Muscle of leg (tissue), 3 donors: ENCODE measurements at regions not wholly inside any gene's neighbourhood (a gene's known extent, or its start where the extent isn't known, plus 50 kb on each side); places are given as distances from the start of the nearest gene placed in this dataset.
"Not testable (repeated sequence)": the region's sequence is repeated elsewhere in the genome, so short reads cannot be mapped to it uniquely, and the experiment has no call there.

ENCODE experiments used
- DNase-seq: peaks from one replicate; pipeline ENCODE4 v3.0.0; 2013
- H3K27ac ChIP-seq: one replicate; pipeline ENCODE4 v1.5.1; 2013; ENCODE audit warnings: mild to moderate bottlenecking, low read length, control low read depth
- H3K27me3 ChIP-seq: one replicate; pipeline ENCODE4 v1.6.1; 2013; ENCODE audit warnings: low read length; ENCODE audit not compliant: control insufficient read depth, insufficient read depth
- H3K36me3 ChIP-seq: one replicate; pipeline ENCODE4 v1.6.1; 2013; ENCODE audit warnings: low read length; ENCODE audit not compliant: control insufficient read depth, insufficient read depth
- H3K4me1 ChIP-seq: one replicate; pipeline ENCODE4 v1.6.1; 2013; ENCODE audit warnings: low read length; ENCODE audit not compliant: control insufficient read depth, insufficient read depth
- H3K4me3 ChIP-seq: one replicate; pipeline ENCODE4 v1.5.1; 2013; ENCODE audit warnings: low read length, control low read depth
- H3K9me3 ChIP-seq: replicated peaks from 2 replicates; pipeline ENCODE4 v1.6.1; 2013; ENCODE audit warnings: low read depth, low read length; ENCODE audit not compliant: control insufficient read depth
- WGBS: methylation state at CpG from one replicate; pipeline ENCODE4 v1.1.5; 2013; ENCODE audit warnings: missing lambda C conversion rate; ENCODE audit not compliant: insufficient coverage; 5-methylcytosine and 5-hydroxymethylcytosine counted together

DNA sequence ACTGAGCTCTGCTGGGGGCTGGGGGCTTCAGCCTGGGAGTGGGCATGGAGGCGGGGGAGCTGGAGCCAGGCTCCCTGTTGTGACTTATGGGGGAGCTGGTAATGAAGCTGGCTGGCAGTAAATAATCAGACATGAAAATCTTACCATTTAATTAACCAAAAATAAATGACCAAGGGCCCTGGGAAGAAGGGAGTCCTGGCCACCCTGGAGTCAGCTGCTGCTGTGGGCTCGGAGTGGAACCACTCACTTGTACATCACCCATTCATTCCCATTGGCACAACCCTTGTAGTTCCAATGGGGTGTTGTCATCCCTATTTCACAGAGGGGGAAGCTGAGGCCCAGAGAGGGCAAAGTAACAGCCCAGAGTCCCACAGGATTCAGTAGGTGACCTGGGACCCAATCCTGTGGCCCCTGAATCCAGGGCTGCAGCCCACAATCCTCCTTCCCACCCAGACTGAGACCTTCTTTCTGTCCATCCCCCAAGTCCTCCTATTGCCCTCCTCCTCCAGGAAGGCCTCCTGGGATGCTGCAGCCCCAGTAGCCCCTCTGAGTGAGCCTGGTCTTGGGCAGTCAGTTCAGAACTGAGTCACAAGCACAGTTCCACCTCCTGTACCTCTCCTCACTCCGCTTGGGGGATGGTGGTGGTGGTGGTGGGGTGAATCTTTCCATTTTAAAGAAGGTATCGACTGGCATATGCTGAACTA lies 259.4 kb upstream of the MVB12B start:
- Histone ChIP-seq H3K27ac (no peak overlapping the region), H3K36me3 (no peaks in the 10 kb centered on the region), H3K4me1 (no peaks in the 10 kb centered on the region), H3K27me3 (peaks cover 14% of the 10 kb centered on the region), H3K9me3 (peaks cover 5% of the 10 kb centered on the region), H3K4me3 (no peak overlapping the region)
- no peak for DNase-seq
- 33% methylated on average over 1 of the region's 4 CpGs for WGBS

DNA sequence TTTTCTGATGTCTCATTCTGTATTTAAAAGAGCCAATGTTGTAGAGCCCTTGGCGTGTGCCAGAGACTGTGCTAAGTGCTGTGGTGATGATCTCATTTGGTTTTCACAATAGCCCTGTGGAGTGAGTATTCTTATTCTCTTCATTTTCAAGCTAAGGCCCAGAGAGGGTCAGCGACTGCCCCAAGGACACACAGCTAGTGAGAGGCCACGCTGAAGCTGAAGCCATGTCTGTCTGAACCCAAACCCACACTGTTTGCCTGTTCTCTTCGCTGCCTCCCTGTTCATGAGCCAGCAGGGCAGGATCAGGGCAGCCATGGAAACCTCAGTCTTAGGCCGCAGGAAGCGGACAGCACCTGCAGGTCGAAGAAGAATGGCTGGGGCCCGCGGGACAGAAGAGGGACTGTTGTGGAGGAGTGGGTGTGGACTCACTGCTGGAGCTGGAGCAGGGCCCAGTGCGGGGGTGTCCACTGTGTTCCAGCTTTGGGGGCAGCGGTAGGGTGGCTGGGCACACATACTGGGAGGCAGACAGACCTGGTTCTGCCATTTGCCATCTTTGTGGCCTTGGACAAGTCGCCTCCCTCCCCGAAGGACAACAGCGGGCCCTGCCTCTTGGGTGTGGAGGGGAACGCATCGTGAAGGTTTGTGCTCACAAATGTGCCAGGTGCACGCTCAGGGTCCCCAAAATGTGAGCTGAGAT lies 257.9 kb upstream of the MVB12B start:
- Histone ChIP-seq H3K4me1 (no peaks in the 10 kb centered on the region), H3K27ac (no peak overlapping the region), H3K9me3 (no peaks in the 10 kb centered on the region), H3K4me3 (no peak overlapping the region), H3K36me3 (no peaks in the 10 kb centered on the region), H3K27me3 (peaks cover 14% of the 10 kb centered on the region)
- 80% methylated on average over 15 of the region's 17 CpGs for WGBS
- no peak for DNase-seq

DNA sequence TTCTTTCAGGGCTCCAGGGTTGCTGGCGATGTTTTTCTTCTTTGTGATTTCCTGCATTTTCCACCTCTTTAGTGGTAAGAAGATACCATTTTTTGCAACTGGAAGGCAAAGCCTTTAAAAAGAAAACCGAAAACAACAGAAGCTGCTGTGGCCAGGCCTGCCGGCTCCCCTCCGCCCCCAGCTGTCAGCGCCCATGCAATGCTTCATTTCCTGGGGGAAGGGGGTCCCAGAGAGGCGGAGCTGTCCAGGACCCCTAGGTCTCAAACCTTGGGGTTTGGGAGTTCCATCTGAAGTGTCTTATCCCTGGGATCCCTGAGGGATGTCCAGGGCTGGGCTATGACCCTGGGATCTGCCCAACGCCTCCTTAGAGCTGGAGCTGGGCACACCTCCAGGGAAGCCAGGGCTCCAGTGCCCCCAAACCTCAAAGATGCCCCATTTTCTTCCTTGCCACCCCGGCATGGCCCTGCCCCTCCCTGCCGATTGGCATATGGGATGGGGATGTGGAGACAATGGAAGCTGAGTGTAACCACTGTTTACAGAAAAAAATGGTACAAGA lies 257.2 kb upstream of the MVB12B start:
- Histone ChIP-seq H3K36me3 (no peaks in the 10 kb centered on the region), H3K9me3 (no peaks in the 10 kb centered on the region), H3K27me3 (peaks cover 14% of the 10 kb centered on the region), H3K4me3 (no peak overlapping the region), H3K27ac (no peak overlapping the region), H3K4me1 (no peaks in the 10 kb centered on the region)
- WGBS: 33% methylated on average over 6 of the region's 9 CpGs
- DNase-seq: no peak

DNA sequence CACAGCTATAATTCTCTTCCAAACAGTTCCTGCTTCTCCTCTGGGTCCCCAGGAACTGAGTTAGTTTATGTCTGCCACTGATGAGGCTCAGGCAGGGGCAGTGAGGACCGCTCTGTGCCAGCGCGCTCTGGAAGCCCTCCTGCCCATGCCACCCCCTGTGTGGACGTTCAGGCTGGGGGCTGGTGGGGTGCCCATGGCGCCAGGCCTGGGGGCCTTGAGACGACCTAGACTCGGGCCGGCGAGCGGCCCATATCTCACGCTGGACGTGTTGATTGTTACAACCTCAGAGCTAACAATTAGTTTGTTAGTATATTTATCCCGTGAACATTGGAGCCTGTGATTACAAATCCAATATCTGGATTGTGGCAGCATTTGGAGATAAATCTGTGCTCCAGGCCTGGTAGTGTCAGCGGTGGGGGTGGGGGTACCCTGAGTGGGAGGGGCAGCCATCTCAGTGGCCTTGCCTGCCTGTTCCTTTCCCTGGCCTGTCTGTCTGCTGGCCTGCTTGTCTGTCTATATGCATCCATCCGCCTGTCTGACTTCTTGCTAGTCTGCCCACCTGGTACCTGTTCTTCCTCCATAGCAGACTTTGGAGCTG lies 256.5 kb upstream of the MVB12B start:
- H3K4me3 ChIP-seq: no peak overlapping the region
- H3K36me3 ChIP-seq: no peaks in the 10 kb centered on the region
- no peaks in the 10 kb centered on the region for H3K4me1 ChIP-seq
- H3K27me3 ChIP-seq: peaks cover 14% of the 10 kb centered on the region
- H3K27ac ChIP-seq: no peak overlapping the region
- H3K9me3 ChIP-seq: no peaks in the 10 kb centered on the region
- WGBS: 78% methylated on average over 9 of the region's 15 CpGs
- DNase-seq: no peak

DNA sequence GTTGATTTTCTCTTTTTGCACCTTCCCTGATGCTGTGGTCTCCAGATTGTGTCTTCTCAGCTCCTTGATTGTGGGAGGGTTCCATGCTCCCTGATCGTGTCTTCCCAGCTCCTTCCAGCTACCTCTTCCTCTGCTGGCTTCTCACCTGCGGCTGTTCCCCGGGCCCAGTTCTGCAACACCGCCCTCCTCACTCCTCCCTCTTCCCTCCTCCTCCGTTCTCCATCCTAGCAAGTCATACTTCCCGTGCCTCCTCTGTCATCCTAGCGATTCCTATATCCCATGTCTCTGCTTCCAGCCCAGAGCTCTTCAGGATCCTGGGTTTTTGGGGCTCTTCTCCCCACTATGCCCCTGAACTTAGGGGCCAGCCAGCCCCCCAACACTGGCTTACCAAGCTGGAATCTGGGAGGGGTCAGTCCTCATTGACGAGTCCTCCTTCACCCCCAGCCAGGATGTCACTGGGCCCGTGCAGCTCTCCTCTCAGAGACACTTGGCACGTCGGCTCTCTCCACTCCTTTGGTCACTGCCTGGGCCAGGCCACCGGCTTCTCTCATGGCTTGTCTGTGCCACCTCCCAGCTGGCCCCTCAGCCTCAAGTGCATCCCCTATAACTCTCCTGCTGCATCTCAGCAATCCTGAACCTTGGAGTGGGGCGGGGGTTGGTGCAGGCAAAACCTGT lies 255.4 kb upstream of the MVB12B start:
- Histone ChIP-seq H3K9me3 (no peaks in the 10 kb centered on the region), H3K27me3 (peaks cover 11% of the 10 kb centered on the region), H3K36me3 (no peaks in the 10 kb centered on the region), H3K4me1 (no peaks in the 10 kb centered on the region), H3K27ac (no peak overlapping the region), H3K4me3 (no peak overlapping the region)
- 68% methylated on average over 11 of the region's 13 CpGs for WGBS
- no peak for DNase-seq

DNA sequence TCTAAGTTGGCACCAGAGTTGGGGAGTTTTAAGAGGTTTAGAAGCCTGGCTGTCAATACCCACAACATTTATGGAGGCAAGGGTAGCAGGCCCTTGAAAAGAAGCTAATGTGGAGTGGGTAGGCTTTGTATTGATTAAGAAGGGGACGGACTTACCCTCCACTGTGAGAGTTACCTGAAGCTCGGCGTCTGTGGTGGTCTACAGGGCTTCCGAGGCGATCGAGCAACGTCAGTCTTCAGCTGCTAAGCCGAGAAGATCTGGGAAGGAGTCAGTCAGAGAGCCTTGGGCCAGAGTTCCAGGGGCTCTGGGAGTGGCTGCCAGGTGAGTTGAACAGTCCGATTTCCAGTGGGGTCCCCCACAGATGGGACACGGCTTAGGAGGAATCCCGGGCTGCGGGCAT lies 249.0 kb upstream of the MVB12B start:
- not testable (repeated sequence) for DNase-seq, H3K36me3 ChIP-seq, H3K27ac ChIP-seq, H3K4me1 ChIP-seq, H3K27me3 ChIP-seq, H3K9me3 ChIP-seq, H3K4me3 ChIP-seq
- no CpG with 5 or more reads among the region's 12 CpGs for WGBS

DNA sequence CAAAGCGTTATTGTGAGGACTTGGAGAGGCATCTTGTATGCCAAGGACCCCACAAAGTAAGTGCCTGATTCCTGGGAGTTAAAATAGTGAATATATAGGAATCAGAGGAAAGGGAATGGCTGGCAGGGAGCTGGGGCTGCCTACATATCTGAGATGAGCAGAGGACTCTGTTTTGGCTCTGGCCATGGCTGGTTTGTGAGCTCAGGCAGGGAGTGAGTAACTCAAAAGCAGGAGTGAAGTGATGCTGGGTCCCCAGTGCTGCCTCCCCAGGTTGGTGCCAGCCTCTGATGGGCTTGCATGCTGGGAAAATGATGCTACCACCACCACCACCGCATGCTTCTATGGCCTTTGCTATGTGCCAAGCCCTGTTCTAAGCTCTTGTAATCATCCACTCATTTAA lies 246.0 kb upstream of the MVB12B start:
- Histone ChIP-seq H3K27ac (no peak overlapping the region), H3K4me1 (no peaks in the 10 kb centered on the region), H3K4me3 (no peak overlapping the region), H3K27me3 (no peaks in the 10 kb centered on the region), H3K9me3 (no peaks in the 10 kb centered on the region), H3K36me3 (no peaks in the 10 kb centered on the region)
- DNase-seq: no peak
- WGBS: no CpG with 5 or more reads among the region's 2 CpGs

DNA sequence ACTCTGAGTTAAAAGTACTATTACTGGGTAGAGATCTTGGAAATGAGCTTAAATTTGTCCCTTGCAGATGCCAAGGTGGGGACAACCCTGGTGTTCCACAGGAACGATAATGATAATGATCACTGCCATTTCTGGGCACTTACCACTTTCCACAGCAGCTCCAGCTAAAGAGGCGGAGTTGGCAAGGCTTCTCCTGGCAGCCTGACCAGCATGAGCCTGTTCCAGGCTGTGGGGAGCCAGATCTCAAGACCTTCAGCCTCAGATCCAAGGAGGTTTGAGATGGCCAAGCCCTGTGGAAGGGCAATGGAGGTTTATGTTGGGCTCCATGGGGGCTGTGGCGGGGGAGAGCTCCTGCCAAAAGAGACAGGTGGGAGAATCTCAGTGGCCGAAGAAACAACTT lies 244.9 kb upstream of the MVB12B start:
- H3K9me3 ChIP-seq: no peaks in the 10 kb centered on the region
- no peak overlapping the region for H3K4me3 ChIP-seq
- no CpG with 5 or more reads among the region's 4 CpGs for WGBS
- peaks cover 2% of the 10 kb centered on the region for H3K27me3 ChIP-seq
- H3K36me3 ChIP-seq: no peaks in the 10 kb centered on the region
- no peak overlapping the region for H3K27ac ChIP-seq
- H3K4me1 ChIP-seq: no peaks in the 10 kb centered on the region
- no peak for DNase-seq

DNA sequence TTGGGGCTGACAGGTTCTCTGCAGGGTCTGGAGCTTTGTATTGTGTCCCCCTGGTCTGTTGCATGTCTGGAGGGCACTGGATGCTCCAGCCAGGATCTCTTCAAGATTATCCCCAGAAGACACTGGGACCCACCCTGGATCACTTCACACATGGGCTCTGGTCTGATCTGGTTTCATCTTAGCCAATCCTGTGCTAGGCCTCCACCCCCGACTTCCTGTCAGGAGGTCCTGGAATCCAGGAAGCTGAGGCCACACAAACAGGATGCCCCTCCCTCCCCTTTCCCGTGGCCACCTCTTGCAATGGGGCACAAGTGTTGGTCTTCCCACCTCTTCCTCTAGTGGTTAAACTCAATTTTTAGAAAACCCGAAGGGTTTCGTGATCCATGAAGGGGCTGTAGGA lies 242.6 kb upstream of the MVB12B start:
- DNase-seq: no peak
- H3K9me3 ChIP-seq: no peaks in the 10 kb centered on the region
- H3K27me3 ChIP-seq: peaks cover 2% of the 10 kb centered on the region
- H3K36me3 ChIP-seq: no peaks in the 10 kb centered on the region
- no peaks in the 10 kb centered on the region for H3K4me1 ChIP-seq
- H3K27ac ChIP-seq: no peak overlapping the region
- 83% methylated on average over 1 of the region's 4 CpGs for WGBS
- H3K4me3 ChIP-seq: no peak overlapping the region

DNA sequence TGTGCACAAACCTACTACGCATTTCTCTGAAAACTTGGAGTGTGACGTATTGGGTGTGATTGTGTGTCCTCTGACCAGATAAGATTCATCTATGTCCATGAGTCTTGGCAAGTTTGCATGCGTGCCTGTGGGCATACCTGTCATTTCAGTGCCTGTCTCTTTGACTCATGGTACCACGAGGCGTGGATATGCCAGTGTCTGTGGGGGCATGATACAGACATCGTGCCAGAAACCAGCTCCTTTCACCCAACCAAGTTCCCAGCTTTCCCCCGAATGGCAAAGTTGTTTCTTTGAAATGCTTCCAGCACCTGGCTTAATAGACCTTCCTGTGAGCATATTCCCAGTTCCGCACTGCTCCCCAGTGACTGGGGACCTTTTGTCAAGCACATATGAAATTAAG lies 241.9 kb upstream of the MVB12B start:
- Histone ChIP-seq H3K27ac (no peak overlapping the region), H3K36me3 (no peaks in the 10 kb centered on the region), H3K4me1 (no peaks in the 10 kb centered on the region), H3K4me3 (no peak overlapping the region), H3K27me3 (peaks cover 2% of the 10 kb centered on the region), H3K9me3 (no peaks in the 10 kb centered on the region)
- DNase-seq: no peak
- WGBS: 85% methylated on average over 5 of the region's 8 CpGs
